H9 (cell line): ENCODE measurements at regions not wholly inside any gene's neighbourhood (a gene's known extent, or its start where the extent isn't known, plus 50 kb on each side); places are given as distances from the start of the nearest gene placed in this dataset.

ENCODE experiments used
- DNase-seq: peaks from one replicate; pipeline ENCODE4 v3.0.0-alpha.2; 2017
- H2AFZ ChIP-seq: one replicate; pipeline ENCODE4 v1.6.1; 2013; ENCODE audit warnings: mild to moderate bottlenecking, low read length, control low read depth, moderate library complexity
- H2AK5ac ChIP-seq: 2 replicates; pipeline ENCODE4 v1.6.1; 2013; ENCODE audit warnings: low read length, control low read depth, mixed read lengths; ENCODE audit not compliant: insufficient read length
- H2BK120ac ChIP-seq: one replicate; pipeline ENCODE4 v1.6.1; 2013; ENCODE audit warnings: low read depth, mild to moderate bottlenecking, low read length, control low read depth, inconsistent platforms; ENCODE audit not compliant: poor library complexity, severe bottlenecking
- H2BK12ac ChIP-seq: 2 replicates; pipeline ENCODE4 v1.6.1; 2013; ENCODE audit warnings: low read length, control low read depth, mixed read lengths, low read depth; ENCODE audit not compliant: insufficient read length
- H2BK15ac ChIP-seq: 2 replicates; pipeline ENCODE4 v1.6.1; 2013; ENCODE audit warnings: low read depth, low read length, control low read depth
- H2BK20ac ChIP-seq: one replicate; pipeline ENCODE4 v1.6.1; 2013; ENCODE audit warnings: low read depth, mild to moderate bottlenecking, low read length, control low read depth, inconsistent platforms; ENCODE audit not compliant: poor library complexity, severe bottlenecking
- H2BK5ac ChIP-seq: 2 replicates; pipeline ENCODE4 v1.6.1; 2013; ENCODE audit warnings: low read length, control low read depth, mixed read lengths; ENCODE audit not compliant: insufficient read length
- H3K14ac ChIP-seq: 2 replicates; pipeline ENCODE4 v1.6.1; 2013; ENCODE audit warnings: low read length, control low read depth; ENCODE audit not compliant: insufficient read depth
- H3K18ac ChIP-seq: 2 replicates; pipeline ENCODE4 v1.6.1; 2013; ENCODE audit warnings: low read depth, mild to moderate bottlenecking, mixed read lengths, low read length, control low read depth; ENCODE audit not compliant: insufficient read length
- H3K23ac ChIP-seq: 2 replicates; pipeline ENCODE4 v1.6.1; 2013; ENCODE audit warnings: low read length, control low read depth, mixed read lengths, low read depth; ENCODE audit not compliant: insufficient read length
- H3K23me2 ChIP-seq: 2 replicates; pipeline ENCODE4 v1.6.1; 2013; ENCODE audit warnings: low read depth, mild to moderate bottlenecking, mixed read lengths, low read length, control low read depth; ENCODE audit not compliant: insufficient read length, poor library complexity, severe bottlenecking
- H3K27ac ChIP-seq: 2 replicates; pipeline ENCODE4 v1.5.1; 2013; ENCODE audit warnings: low read length, control low read depth, mixed read lengths, low read depth; ENCODE audit not compliant: insufficient read length
- H3K27me3 ChIP-seq: 2 replicates; pipeline ENCODE4 v1.6.1; 2013; ENCODE audit warnings: low read length, control low read depth, inconsistent platforms; ENCODE audit not compliant: insufficient read depth
- H3K4ac ChIP-seq: 2 replicates; pipeline ENCODE4 v1.6.1; 2013; ENCODE audit warnings: low read depth, mild to moderate bottlenecking, control low read depth, inconsistent platforms, low read length, moderate library complexity
- H3K4me1 ChIP-seq: 2 replicates; pipeline ENCODE4 v1.6.1; 2013; ENCODE audit warnings: low read length, control low read depth, inconsistent platforms; ENCODE audit not compliant: insufficient read depth
- H3K4me2 ChIP-seq: 2 replicates; pipeline ENCODE4 v1.6.1; 2013; ENCODE audit warnings: low read length, control low read depth, mixed read lengths; ENCODE audit not compliant: insufficient read length, insufficient read depth
- H3K56ac ChIP-seq: 2 replicates; pipeline ENCODE4 v1.6.1; 2013; ENCODE audit warnings: low read depth, mild to moderate bottlenecking, mixed read lengths, low read length, control low read depth; ENCODE audit not compliant: insufficient read length
- H3K79me1 ChIP-seq: 2 replicates; pipeline ENCODE4 v1.6.1; 2013; ENCODE audit warnings: low read depth, mild to moderate bottlenecking, moderate library complexity, low read length, control low read depth, inconsistent platforms; ENCODE audit not compliant: insufficient read depth, poor library complexity, severe bottlenecking
- H3K79me2 ChIP-seq: 2 replicates; pipeline ENCODE4 v1.6.1; 2013; ENCODE audit warnings: low read length, control low read depth, inconsistent platforms; ENCODE audit not compliant: insufficient read depth
- H3K9ac ChIP-seq: 2 replicates; pipeline ENCODE4 v1.6.1; 2013; ENCODE audit warnings: low read length, control low read depth, mixed read lengths; ENCODE audit not compliant: insufficient read length; ENCODE audit errors: extremely low read depth
- H3K9me3 ChIP-seq: one replicate; pipeline ENCODE4 v1.6.1; 2013; ENCODE audit warnings: low read depth, low read length, inconsistent platforms; ENCODE audit not compliant: control insufficient read depth
- H3T11ph ChIP-seq: one replicate; pipeline ENCODE4 v1.6.1; 2013; ENCODE audit warnings: mild to moderate bottlenecking, low read length, control low read depth, inconsistent platforms
- H4K20me1 ChIP-seq: one replicate; pipeline ENCODE4 v1.6.1; 2013; ENCODE audit not compliant: control insufficient read depth, insufficient read length, insufficient read depth
- H4K5ac ChIP-seq: 2 replicates; pipeline ENCODE4 v1.6.1; 2013; ENCODE audit warnings: low read depth, mild to moderate bottlenecking, mixed read lengths, low read length, control low read depth; ENCODE audit not compliant: insufficient read length
- H4K8ac ChIP-seq: replicated peaks from 2 replicates; pipeline ENCODE4 v1.6.1; 2013; ENCODE audit warnings: low read length, control low read depth, mixed read lengths, low read depth; ENCODE audit not compliant: insufficient read length
- H4K91ac ChIP-seq: 2 replicates; pipeline ENCODE4 v1.6.1; 2013; ENCODE audit warnings: low read depth, mild to moderate bottlenecking, moderate library complexity, mixed read lengths, low read length, control low read depth; ENCODE audit not compliant: insufficient read length
- H3K27ac Mint-ChIP-seq, 3 experiments: 2 replicates in 2 of 3; 3 replicates in 1 of 3; pipeline ENCODE4 v1.8.0; 2020 to 2021; ENCODE audit warnings: mixed read lengths in 3 of 3, mild to moderate bottlenecking in 1 of 3, moderate library complexity in 1 of 3
- H3K27me3 Mint-ChIP-seq: 2 replicates; pipeline ENCODE4 v1.8.0; 2021; ENCODE audit warnings: low read depth, mild to moderate bottlenecking, moderate library complexity, mixed read lengths
- H3K36me3 Mint-ChIP-seq, 3 experiments: 2 replicates in 2 of 3; 3 replicates in 1 of 3; pipeline ENCODE4 v1.8.0; 2020 to 2021; ENCODE audit warnings: low read depth in 3 of 3, mixed read lengths in 3 of 3; ENCODE audit not compliant: insufficient read depth in 1 of 3
- H3K4me1 Mint-ChIP-seq, 2 experiments: 2 replicates each; pipeline ENCODE4 v1.8.0; 2020; ENCODE audit warnings: mixed read lengths in 2 of 2
- H3K4me3 Mint-ChIP-seq, 2 experiments: 2 replicates in 1 of 2; 3 replicates in 1 of 2; pipeline ENCODE4 v1.8.0; 2020 to 2021; ENCODE audit warnings: mild to moderate bottlenecking in 2 of 2, mixed read lengths in 2 of 2, moderate library complexity in 1 of 2
- H3K9me3 Mint-ChIP-seq, 2 experiments: 2 replicates in 1 of 2; 3 replicates in 1 of 2; pipeline ENCODE4 v1.8.0; 2020; ENCODE audit warnings: mild to moderate bottlenecking in 2 of 2, mixed read lengths in 2 of 2, moderate library complexity in 1 of 2
- WGBS: extraction: QIAGEN DNeasy Blood & Tissue Kit; methylation state at CpG from one replicate; pipeline ENCODE4 v1.1.7; 2013; ENCODE audit warnings: missing lambda C conversion rate, low lambda C conversion rate, mixed read lengths; ENCODE audit not compliant: insufficient read length; ENCODE audit errors: extremely low coverage; 5-methylcytosine and 5-hydroxymethylcytosine counted together
- TF ChIP-seq, protein P1 (sequence below): fragments of 200-600 bp; sonication (generic); conservative IDR thresholded peaks from 3 replicates; pipeline ENCODE4 v1.8.0; 2021; ENCODE audit warnings: antibody characterized with exemption, mild to moderate bottlenecking

DNA sequence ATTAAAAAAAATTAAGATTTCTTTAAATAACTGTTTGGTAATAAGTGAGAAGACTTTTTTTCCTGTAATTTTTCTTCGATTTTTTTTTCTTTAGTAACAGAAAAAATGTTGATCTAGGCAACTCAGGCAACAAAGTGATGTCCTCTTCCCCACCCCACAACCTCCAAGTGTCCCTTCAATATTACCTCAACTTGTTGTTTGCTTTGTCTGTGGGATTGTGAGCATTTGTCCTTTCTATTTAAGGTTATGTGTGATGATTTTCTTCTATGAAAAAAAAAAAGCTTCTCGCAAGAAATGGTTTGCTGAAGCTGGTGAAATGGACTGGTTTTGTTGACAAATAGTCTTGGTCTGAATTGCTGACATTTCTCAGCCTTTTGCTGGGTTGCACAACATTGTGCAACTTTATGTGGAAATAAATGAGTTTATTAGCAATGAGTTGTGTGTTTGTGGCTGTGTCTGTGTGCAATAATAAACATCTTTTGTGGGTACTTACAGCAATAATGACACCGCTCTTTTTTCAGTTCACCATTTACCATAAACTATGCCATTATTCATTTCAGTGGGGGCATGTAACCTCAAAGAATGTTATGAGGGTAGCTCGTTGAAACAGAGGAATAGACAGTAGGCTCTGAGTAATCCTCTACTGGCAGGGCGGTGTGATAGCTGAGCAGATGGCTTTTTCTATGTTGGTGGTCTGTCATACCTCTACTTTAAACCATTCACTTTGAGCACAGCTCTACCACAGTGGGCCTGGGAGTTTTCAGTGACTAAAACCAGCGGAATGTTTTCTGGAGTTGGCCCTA, 218.4 kb downstream of the HLX start:
- no peak overlapping the region for H3K4me2 ChIP-seq
- H4K20me1 ChIP-seq = no peaks in the 10 kb centered on the region
- H3K9me3 ChIP-seq = no peaks in the 10 kb centered on the region
- Mint-ChIP-seq H3K9me3 (peaks cover 0 to 2% of the 10 kb centered on the region in 2 experiments; a peak in 1 of 5 replicates), H3K27me3 (no peaks in the 10 kb centered on the region), H3K4me1 (peaks cover 6 to 7% of the 10 kb centered on the region in 2 experiments; a peak in 2 of 4 replicates), H3K4me3 (no peak overlapping the region), H3K36me3 (no peaks in the 10 kb centered on the region; a peak in 1 of 7 replicates), H3K27ac (no peak overlapping the region)
- no peak overlapping the region for H3K9ac ChIP-seq
- no peak overlapping the region for H3K14ac ChIP-seq
- no peak overlapping the region for H3K56ac ChIP-seq
- no peak overlapping the region for H4K5ac ChIP-seq
- DNase-seq = no peak
- H2BK120ac ChIP-seq = no peak overlapping the region
- H2BK5ac ChIP-seq = no peak overlapping the region
- H3K79me2 ChIP-seq = no peaks in the 10 kb centered on the region
- H3K79me1 ChIP-seq = no peaks in the 10 kb centered on the region
- no peak overlapping the region for H2AFZ ChIP-seq
- H3K27ac ChIP-seq = no peak overlapping the region
- no peak overlapping the region for H4K91ac ChIP-seq
- no peak overlapping the region for H2AK5ac ChIP-seq
- TF ChIP-seq, protein P1, sequence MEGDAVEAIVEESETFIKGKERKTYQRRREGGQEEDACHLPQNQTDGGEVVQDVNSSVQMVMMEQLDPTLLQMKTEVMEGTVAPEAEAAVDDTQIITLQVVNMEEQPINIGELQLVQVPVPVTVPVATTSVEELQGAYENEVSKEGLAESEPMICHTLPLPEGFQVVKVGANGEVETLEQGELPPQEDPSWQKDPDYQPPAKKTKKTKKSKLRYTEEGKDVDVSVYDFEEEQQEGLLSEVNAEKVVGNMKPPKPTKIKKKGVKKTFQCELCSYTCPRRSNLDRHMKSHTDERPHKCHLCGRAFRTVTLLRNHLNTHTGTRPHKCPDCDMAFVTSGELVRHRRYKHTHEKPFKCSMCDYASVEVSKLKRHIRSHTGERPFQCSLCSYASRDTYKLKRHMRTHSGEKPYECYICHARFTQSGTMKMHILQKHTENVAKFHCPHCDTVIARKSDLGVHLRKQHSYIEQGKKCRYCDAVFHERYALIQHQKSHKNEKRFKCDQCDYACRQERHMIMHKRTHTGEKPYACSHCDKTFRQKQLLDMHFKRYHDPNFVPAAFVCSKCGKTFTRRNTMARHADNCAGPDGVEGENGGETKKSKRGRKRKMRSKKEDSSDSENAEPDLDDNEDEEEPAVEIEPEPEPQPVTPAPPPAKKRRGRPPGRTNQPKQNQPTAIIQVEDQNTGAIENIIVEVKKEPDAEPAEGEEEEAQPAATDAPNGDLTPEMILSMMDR = no peak
- no peaks in the 10 kb centered on the region for H3K23me2 ChIP-seq
- no peak overlapping the region for H3K23ac ChIP-seq
- no peaks in the 10 kb centered on the region for H3K27me3 ChIP-seq
- no peak overlapping the region for H3T11ph ChIP-seq
- H3K4me1 ChIP-seq = no peaks in the 10 kb centered on the region
- H3K18ac ChIP-seq = no peak overlapping the region
- WGBS = no CpG with 5 or more reads among the region's 6 CpGs
- no peak overlapping the region for H2BK15ac ChIP-seq
- H4K8ac ChIP-seq = no peak overlapping the region
- no peak overlapping the region for H3K4ac ChIP-seq
- no peak overlapping the region for H2BK20ac ChIP-seq
- no peak overlapping the region for H2BK12ac ChIP-seq
